Inferior parietal cortex (tissue), 1 donor: ENCODE measurements at regions not wholly inside any gene's neighbourhood (a gene's known extent, or its start where the extent isn't known, plus 50 kb on each side); places are given as distances from the start of the nearest gene placed in this dataset.

Source experiments
- DNase-seq: peaks from one replicate; pipeline ENCODE4 v3.0.0-alpha.2; 2016; ENCODE audit errors: extremely low spot score

- no peak for DNase-seq
Measured at GRCh38 chr9:17969232-17969631, 390.4 kb downstream of the SH3GL2 start.

DNA sequence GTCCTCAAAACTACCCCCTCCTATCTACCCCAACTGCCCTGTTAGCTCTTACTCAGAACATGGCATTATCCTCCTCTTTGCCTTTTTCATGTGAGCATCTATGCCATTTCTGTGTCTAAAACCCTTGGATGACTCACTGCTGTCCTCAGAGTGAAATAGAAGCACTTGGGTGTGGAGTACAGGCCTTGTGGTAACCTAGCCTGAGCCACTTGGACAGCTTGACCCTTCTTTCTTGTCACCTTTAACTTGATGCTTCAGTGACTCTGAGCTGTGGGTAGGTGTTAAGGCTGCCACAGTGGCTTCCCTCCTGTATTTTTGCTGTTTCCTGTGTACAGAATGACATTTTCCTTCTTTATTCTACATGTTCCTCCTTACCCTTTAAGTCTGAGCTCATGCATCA lies 391.4 kb downstream of the SH3GL2 start:
- no peak for DNase-seq

DNA sequence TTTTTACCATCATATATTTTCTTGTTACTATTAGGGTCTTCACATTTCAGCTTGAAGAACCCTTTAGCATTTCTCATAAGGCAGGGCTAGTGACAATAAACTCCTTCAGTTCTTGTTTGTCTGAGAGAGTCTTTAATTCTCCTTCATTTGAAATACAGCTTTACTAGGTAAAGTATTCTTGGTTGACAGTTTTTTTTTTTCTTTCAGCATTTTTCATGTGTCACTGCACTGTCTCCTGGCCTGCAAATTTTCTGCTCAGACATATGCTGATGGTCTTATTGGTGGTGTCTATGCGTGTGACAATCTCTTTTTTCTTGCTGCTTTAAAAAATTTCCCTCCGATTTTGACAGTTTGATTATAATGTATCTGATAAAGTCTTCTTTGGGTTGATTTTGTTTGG lies 399.9 kb downstream of the SH3GL2 start:
- DNase-seq, result no peak

DNA sequence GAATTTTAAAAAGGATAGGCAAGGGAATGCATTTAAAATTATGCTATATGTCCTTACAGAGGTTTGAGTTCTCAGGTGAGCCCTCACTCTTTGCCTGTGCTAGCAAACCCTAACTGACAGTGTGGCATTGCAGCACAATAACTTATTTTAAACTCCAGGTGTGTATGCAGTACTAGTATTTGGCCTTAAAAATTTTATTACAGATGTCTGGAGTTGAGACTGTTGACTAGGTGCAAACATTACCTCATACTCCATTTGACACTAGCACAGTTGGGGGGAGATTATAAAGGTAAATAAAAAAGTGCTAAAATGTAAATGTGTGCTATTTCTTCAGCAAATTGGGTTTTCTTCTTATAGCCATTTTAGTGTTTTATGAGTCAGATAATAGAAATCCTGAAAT lies 407.7 kb downstream of the SH3GL2 start:
- no peak for DNase-seq

GRCh38 chr9:17987189-17987588 lies 408.3 kb downstream of the SH3GL2 start:
- DNase-seq, result no peak

GRCh38 chr9:17988489-17988888 lies 409.6 kb downstream of the SH3GL2 start:
- DNase-seq, result no peak

DNA sequence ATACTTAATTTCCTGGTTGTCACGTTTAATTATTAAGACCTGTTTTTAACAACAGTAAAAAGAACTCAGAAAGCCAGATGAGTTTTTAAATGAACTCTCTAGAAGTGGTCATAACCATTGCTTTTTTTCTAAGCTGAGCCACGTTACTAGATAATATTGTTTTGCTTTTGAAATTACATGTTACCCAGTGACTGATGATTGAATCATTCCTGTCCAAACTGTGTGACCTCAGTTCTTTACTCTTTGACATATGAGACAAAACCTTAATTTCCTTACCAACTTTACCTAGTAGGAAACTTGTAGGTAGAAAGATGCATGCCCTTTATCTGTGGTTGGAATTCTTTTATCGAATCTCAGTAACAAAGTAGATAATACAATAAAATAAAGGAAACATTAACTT lies 411.7 kb downstream of the SH3GL2 start:
- DNase-seq, result no peak

DNA sequence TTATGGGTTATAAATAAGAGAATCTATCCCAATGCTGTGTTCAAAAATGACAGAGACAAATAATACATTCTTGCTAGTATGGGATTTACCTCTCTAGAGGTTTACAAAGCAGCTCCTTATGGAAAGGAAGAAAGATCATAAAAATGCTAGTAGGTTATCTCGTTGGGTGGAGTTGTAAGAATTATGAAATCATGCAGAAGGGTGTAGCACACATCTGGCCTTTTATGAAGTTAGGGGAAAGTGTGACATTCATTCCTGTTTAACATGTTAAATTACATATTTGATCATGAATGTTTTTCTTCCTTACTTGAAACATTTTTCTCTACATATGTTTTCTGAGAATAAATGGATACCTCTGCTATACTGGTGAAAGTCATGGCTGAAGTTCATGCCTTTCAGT lies 414.2 kb downstream of the SH3GL2 start:
- DNase-seq, result no peak

- DNase-seq, result no peak
Measured at GRCh38 chr9:17994695-17995425, 416.0 kb downstream of the SH3GL2 start.

- no peak for DNase-seq
Measured at GRCh38 chr9:17996728-17997127, 417.9 kb downstream of the SH3GL2 start.

- no peak for DNase-seq
Measured at GRCh38 chr9:18002718-18003438, 424.0 kb downstream of the SH3GL2 start.

DNA sequence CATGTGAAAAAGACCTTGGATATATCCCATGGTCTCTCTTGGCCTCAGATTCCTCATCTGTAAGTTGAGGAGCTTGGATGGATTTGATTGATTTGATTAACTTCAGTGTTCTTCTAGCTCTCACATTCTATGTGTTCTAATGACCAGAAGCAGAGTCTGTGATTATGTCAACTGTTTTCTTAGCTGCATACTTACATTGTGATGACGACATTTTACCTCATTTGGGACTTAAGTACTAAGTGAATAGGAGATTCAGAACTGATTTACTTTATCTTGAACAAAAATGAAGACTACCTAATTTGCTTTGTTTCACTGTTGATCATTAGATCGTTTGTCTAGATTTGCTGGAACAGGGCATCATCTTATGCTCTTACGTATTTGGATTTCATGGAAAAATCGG lies 427.7 kb downstream of the SH3GL2 start:
- no peak for DNase-seq

DNA sequence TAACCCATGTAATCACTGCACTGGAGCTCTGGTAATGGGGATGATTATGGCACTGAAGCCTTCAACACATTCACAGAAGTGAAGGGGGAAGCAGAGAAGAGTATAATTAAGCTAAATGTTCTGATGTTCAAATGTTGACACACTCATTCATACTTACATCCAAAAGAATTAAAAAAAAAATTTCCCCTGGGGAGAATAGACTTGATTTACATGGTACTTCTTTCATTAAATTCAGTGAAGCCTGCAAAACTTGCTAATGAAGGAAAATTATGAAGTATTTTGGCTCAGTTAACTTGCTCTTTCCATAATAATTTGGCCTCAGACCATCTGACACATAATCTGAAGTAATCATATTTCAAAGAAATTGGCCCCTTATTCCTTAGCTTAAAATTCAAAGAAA lies 428.8 kb downstream of the SH3GL2 start:
- DNase-seq, result no peak

DNA sequence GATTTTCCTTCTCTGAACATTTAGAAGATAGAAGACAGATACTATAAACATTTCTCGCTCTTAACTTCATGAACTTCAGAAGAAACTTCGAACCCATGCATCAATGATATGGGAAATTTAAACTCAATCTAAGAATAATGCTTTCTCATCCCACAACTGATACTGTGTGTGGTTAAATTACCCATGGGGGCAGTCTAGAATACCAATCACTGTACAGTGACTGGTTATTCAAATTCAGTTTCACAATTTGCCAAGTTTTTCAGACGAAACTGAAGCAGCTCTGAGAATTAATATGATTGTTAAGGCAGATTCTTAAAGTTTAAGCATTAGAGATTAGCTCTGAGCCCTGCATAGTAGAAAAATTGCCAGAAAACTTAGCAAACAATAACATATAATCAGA lies 431.0 kb downstream of the SH3GL2 start:
- DNase-seq, result no peak

- DNase-seq, result no peak
Measured at GRCh38 chr9:18010492-18010891, 431.6 kb downstream of the SH3GL2 start.

DNA sequence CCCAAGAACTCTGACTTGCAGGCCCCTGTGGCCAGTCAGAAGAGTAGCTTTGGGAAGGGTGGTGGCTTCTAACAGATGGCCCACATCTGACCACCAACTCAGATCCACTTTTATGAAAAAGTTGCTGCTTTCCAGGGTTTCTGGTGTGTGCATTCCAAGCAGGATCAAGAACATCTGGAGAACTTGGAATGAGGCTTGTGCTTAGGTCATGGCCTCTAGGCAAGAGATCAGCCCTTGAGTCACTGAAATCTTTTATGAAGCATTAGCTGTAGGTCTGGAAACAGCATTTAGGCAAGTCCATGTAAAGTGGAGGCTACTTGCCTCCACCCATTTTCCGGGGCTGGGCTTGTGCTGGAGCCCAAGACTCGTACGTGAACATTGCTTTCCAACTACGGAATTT lies 433.3 kb downstream of the SH3GL2 start:
- DNase-seq, result no peak

- DNase-seq, result no peak
Measured at GRCh38 chr9:18014556-18014955, 435.7 kb downstream of the SH3GL2 start.

- no peak for DNase-seq
Measured at GRCh38 chr9:18015116-18015515, 436.2 kb downstream of the SH3GL2 start.

DNA sequence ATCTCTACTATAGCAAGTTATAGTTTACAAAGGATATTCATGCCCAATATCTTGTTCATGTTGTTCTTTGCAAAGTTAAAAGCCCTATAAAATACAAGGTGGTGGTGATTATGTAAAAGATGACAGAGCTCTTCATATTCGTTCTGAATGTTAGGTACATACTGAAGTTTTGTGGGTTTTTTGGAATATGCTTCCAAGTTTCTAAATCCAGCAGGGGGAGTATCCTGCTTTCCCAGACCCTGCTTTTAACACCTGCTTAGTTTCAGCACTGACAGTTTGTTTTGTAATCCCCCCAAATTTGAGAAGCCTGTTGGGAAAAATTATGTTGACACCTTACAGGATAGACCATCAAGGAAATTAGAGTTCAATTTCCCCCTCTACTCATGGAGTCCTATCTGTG lies 438.3 kb downstream of the SH3GL2 start:
- no peak for DNase-seq

- no peak for DNase-seq
Measured at GRCh38 chr9:18018221-18018620, 439.4 kb downstream of the SH3GL2 start.

DNA sequence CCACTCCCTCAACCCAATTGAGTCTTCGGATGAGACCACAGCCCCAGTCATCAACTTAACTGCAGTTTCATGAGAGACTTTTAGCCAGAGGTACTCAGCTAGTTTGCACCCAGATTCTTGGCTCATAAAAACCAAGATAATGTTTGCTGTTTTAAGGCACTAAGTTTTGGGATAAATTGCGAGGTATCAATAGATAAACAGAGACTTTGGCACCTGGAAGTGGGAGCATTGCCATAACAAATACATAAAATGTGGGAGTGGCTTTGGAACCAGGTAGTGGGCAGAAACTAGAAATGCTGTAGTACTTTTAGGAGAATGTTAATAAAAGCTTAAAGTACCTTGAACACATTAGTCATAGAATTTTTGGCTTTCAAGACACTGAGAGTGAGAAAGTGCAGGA lies 439.8 kb downstream of the SH3GL2 start:
- DNase-seq, result no peak

- DNase-seq, result no peak
Measured at GRCh38 chr9:18020121-18020745, 441.4 kb downstream of the SH3GL2 start.

GRCh38 chr9:18022642-18023041 lies 443.8 kb downstream of the SH3GL2 start:
- DNase-seq, result no peak
